Transverse colon (tissue), 4 donors: ENCODE measurements at regions not wholly inside any gene's neighbourhood (a gene's known extent, or its start where the extent isn't known, plus 50 kb on each side); places are given as distances from the start of the nearest gene placed in this dataset.

Source experiments
- DNase-seq: peaks from one replicate; pipeline ENCODE4 v3.0.0-alpha.2; 2019
- H3K27ac ChIP-seq, 4 donors: fragments of 200-600 bp; sonication (generic); 2 replicates each; pipeline ENCODE4 v1.5.1; 2016 to 2018; ENCODE audit warnings: inconsistent platforms in 4 of 4
- H3K27me3 ChIP-seq: fragments of 200-600 bp; sonication (generic); 2 replicates; pipeline ENCODE4 v1.5.1; 2017; ENCODE audit warnings: inconsistent platforms
- H3K36me3 ChIP-seq, 4 donors: fragments of 200-600 bp; sonication (generic); 2 replicates each; pipeline ENCODE4 v1.5.1; 2017 to 2019; ENCODE audit warnings: inconsistent platforms in 4 of 4
- H3K4me1 ChIP-seq, 4 donors: fragments of 200-600 bp; sonication (generic); 2 replicates each; pipeline ENCODE4 v1.5.1; 2017 to 2020; ENCODE audit warnings: inconsistent platforms in 4 of 4
- H3K4me3 ChIP-seq, 4 donors: fragments of 200-600 bp; sonication (generic); 1 replicate in 1 of 4; 2 replicates in 3 of 4; pipeline versions ENCODE4 v1.5.1 to v1.6.1; 2017 to 2019; ENCODE audit warnings: inconsistent platforms in 4 of 4
- H3K9me3 ChIP-seq, 2 donors: fragments of 200-600 bp; sonication (generic); 2 replicates each; pipeline ENCODE4 v1.5.1; 2017 to 2019; ENCODE audit warnings: inconsistent platforms in 2 of 2
- CTCF ChIP-seq, 5 experiments: fragments of 200-600 bp in 3 of 5; fragments of 450-650 bp in 2 of 5; sonication (generic) in 3 of 5; IDR thresholded peaks; 1 replicate in 2 of 5; 2 replicates in 3 of 5; pipeline ENCODE4 v1.5.1; 2016 to 2017; ENCODE audit warnings: antibody characterized with exemption in 5 of 5, inconsistent platforms in 3 of 5, mild to moderate bottlenecking in 2 of 5, moderate library complexity in 1 of 5
- EP300 ChIP-seq: sonication (generic); formaldehyde crosslinking; IDR thresholded peaks from one replicate; pipeline ENCODE4 v1.6.1; 2017; ENCODE audit warnings: antibody characterized with exemption, low read depth
- POLR2A ChIP-seq: fragments of 450-650 bp; IDR thresholded peaks from one replicate; pipeline ENCODE4 v1.6.1; 2016; ENCODE audit warnings: antibody characterized with exemption, mild to moderate bottlenecking, moderate library complexity
- POLR2AphosphoS5 ChIP-seq, 3 donors: sonication (generic); formaldehyde crosslinking; IDR thresholded peaks; one replicate each; pipeline ENCODE4 v1.6.1; 2016; ENCODE audit warnings: antibody characterized with exemption in 3 of 3
- WGBS, 2 donors: methylation state at CpG; one replicate each; pipeline ENCODE4 v1.1.5; 2018; ENCODE audit warnings: low coverage in 1 of 2; 5-methylcytosine and 5-hydroxymethylcytosine counted together
- in situ Hi-C, 4 donors: fragments of 200-750 bp; cut with MboI; loops; one replicate each; pipeline versions ENCODE4 v1.15.0 to v1.15.1; 2017; ENCODE audit warnings: low sequenced_read_pairs in 3 of 4, low pct_ligation_motif_present in 1 of 4, low pct_unique_long_range_greater_than_20kb in 1 of 4
- intact Hi-C: fragments of 100-400 bp; cut with DNase I; formaldehyde crosslinking; loops from one replicate; pipeline ENCODE4 v1.15.1; 2023; ENCODE audit warnings: low total_unique reads

GRCh38 chr2:143974262-143974661 is 545.7 kb downstream of the ZEB2 start:
- H3K4me1 ChIP-seq: no peaks in the 10 kb centered on the region
- H3K9me3 ChIP-seq: no peaks in the 10 kb centered on the region
- in situ Hi-C loops: no loop called here
- no peaks in the 10 kb centered on the region for H3K36me3 ChIP-seq
- no peaks in the 10 kb centered on the region for H3K27me3 ChIP-seq
- no peak for DNase-seq
- no peak overlapping the region for H3K4me3 ChIP-seq
- whole genome bisulfite sequencing, 2 donors: 90 to 94% methylated on average over 1 of the region's 1 CpG
- TF ChIP-seq POLR2A (no peak), CTCF (IDR thresholded peaks at IDR 0.05) (no peak), EP300 (no peak), POLR2AphosphoS5 (IDR thresholded peaks at IDR 0.05) (no peak)
- intact Hi-C loops: no loop called here
- no peak overlapping the region for H3K27ac ChIP-seq

- 91 to 99% methylated on average over 2 of the region's 2 CpGs for WGBS, 2 donors
- H3K27me3 ChIP-seq: no peaks in the 10 kb centered on the region
- no peaks in the 10 kb centered on the region for H3K36me3 ChIP-seq
- TF ChIP-seq EP300: no peak
- no peak for TF ChIP-seq POLR2A
- TF ChIP-seq CTCF (IDR thresholded peaks at IDR 0.05): no peak
- no peak for TF ChIP-seq POLR2AphosphoS5 (IDR thresholded peaks at IDR 0.05)
- H3K4me3 ChIP-seq: no peak overlapping the region
- in situ Hi-C loops: no loop called here
- DNase-seq: no peak
- intact Hi-C loops: no loop called here
- H3K27ac ChIP-seq: no peak overlapping the region
- H3K4me1 ChIP-seq: no peaks in the 10 kb centered on the region
- no peaks in the 10 kb centered on the region for H3K9me3 ChIP-seq
These were observed 551.1 kb downstream of the ZEB2 start for GRCh38 chr2:143968860-143969259.

- DNase-seq: no peak
- no peaks in the 10 kb centered on the region for H3K9me3 ChIP-seq
- in situ Hi-C loops (no loop called here), intact Hi-C loops (no loop called here)
- no peaks in the 10 kb centered on the region for H3K36me3 ChIP-seq
- WGBS, 2 donors: 80 to 87% methylated on average over 2 to 4 of the region's 4 CpGs
- H3K4me1 ChIP-seq: no peaks in the 10 kb centered on the region
- TF ChIP-seq POLR2A (no peak), CTCF (IDR thresholded peaks at IDR 0.05) (no peak), EP300 (no peak), POLR2AphosphoS5 (IDR thresholded peaks at IDR 0.05) (no peak)
- no peaks in the 10 kb centered on the region for H3K27me3 ChIP-seq
- H3K27ac ChIP-seq: no peak overlapping the region
- H3K4me3 ChIP-seq: no peak overlapping the region
These were observed 551.6 kb downstream of the ZEB2 start for GRCh38 chr2:143968360-143968759.

GRCh38 chr2:143965493-143966164 is 554.3 kb downstream of the ZEB2 start:
- H3K4me1 ChIP-seq: no peaks in the 10 kb centered on the region
- no peak overlapping the region for H3K27ac ChIP-seq
- DNase-seq: no peak
- WGBS, 2 donors: 89% methylated on average over 4 of the region's 4 CpGs; no CpG with 5 or more reads in 1 of the 2 donors
- in situ Hi-C loops: no loop called here
- no peak for TF ChIP-seq EP300
- no peak for TF ChIP-seq POLR2AphosphoS5 (IDR thresholded peaks at IDR 0.05)
- TF ChIP-seq POLR2A: no peak
- TF ChIP-seq CTCF (IDR thresholded peaks at IDR 0.05): no peak
- H3K4me3 ChIP-seq: no peak overlapping the region
- H3K36me3 ChIP-seq: no peaks in the 10 kb centered on the region
- H3K27me3 ChIP-seq: no peaks in the 10 kb centered on the region
- intact Hi-C loops: no loop called here
- H3K9me3 ChIP-seq: no peaks in the 10 kb centered on the region
